HG03342 (cell line): ENCODE measurements at regions not wholly inside any gene's neighbourhood (a gene's known extent, or its start where the extent isn't known, plus 50 kb on each side); places are given as distances from the start of the nearest gene placed in this dataset.
A peak's percentile ranks its signal among the peaks of the same experiment; 100 is the strongest.

Experiments used
- ATAC-seq: cut with Tn5 transposase; IDR thresholded peaks from one replicate; pipeline ENCODE4 v1.9.1; 2021; ENCODE audit warnings: mild to moderate bottlenecking, moderate library complexity; ENCODE audit not compliant: unreplicated experiment

- ATAC-seq: no peak
Measured at GRCh38 chr11:79794484-79795393, 353.9 kb upstream of the TENM4 start.

- no peak for ATAC-seq
Measured at GRCh38 chr11:79794057-79794456, 353.2 kb upstream of the TENM4 start.

DNA sequence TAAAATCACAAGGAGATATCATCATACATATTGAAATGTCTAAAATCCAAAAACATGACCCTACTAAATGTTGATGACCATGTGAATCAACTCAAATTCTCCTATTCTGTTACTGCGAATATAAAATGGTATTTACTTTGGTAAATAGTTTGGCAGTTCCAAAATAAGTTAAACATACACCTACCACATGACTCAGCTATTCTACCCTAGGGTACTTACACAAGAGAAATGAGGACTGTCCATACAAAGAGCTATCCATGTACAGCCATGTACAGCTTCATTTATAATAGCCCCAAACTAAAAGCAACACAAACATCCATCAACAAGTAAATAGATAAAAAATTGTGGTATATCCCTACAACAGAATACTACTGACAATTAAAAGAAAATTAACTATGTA, 346.1 kb upstream of the TENM4 start:
- ATAC-seq: no peak

GRCh38 chr11:79783833-79784232, 343.0 kb upstream of the TENM4 start:
- ATAC-seq: no peak

- ATAC-seq: no peak
Measured at GRCh38 chr11:79768343-79768742, 327.5 kb upstream of the TENM4 start.

DNA sequence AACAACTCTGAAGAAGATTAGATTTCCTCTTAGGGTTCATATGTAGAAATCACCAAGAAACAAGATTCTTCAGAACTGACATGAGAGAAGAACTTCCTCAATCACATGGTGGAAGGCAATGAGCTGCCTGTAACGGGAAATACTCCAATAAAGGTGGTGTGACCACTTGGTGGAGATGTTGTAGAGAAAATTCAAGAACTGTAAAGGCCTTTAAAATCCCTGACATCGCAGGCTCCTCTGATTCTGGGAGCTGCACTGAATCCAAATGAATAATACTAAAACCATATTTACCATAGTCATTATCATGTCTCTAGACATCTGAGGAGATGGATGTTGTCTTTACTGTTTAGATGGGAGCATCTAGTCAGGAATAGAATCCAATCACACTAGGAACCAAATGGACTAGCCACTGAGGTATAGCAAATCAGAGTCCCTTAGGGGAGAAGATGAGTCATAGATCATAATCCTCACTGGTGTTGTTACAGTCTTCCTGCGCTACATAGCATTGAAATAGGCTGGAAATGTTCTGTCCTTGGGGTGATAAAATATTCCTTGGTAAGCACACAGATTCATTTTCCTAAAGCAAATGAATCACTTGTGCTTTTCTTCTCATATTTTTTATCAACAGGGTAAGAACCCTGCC, 321.6 kb upstream of the TENM4 start:
- ATAC-seq: no peak

DNA sequence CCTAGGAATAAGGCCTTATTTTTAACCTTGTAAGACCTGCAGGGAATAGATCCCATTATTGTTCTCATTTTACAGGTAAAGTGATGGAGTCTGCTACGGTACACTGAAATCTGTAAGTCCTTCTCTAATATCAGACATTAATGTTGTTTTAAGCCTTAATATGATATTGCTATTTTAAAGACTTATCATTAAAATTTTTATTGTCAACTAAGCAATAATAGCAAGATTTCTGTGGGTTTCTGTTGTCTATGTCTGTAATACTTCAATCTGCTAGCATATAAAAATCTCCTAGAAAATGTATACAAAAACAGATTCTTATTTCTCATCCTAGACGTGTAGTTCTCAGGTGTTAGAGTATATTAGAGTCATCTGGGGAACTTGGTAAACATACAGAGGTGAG, 317.5 kb upstream of the TENM4 start:
- ATAC-seq: no peak

GRCh38 chr11:79747406-79747805, 306.6 kb upstream of the TENM4 start:
- no peak for ATAC-seq

GRCh38 chr11:79744941-79745340, 304.1 kb upstream of the TENM4 start:
- ATAC-seq: no peak

DNA sequence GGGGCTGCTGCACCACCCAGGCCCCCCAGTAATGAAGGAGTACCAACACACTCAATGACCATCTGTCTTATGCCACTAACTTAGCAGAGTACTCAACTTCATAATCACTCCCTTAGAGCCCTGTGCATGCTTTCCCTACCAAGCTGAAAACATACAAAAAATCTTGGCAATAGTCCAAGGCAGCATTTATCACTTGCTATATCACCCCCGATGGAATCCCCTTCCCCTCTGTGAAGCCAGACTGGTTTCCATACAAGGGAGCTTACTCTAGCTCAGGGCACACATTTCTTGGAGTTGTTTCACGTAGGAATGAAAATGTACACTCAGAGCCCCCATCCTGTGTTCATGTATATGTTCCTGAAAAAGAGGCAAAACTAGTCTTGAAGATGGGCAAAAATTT, 301.3 kb upstream of the TENM4 start:
- no peak for ATAC-seq

GRCh38 chr11:79739591-79739990, 298.8 kb upstream of the TENM4 start:
- ATAC-seq: no peak

DNA sequence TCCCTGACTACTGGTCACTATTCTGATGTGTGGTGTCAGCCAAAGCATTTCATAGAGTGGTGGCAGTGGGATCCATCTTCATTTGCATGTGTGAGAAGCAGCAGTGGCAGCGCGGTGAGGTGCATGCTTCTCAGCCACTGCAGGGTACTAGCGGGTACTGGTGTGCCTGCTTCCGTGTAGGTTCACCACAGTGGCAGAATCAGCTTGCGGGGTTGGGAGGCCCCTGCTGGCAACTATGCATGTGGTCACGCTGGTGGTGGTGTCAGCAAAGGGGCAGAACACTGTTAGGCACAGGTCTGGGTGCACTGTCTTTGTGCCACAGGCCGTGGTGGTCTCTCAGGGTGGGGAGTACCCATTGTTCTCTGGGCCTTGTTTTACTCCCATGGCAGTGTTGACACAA, 286.4 kb upstream of the TENM4 start:
- no peak for ATAC-seq

DNA sequence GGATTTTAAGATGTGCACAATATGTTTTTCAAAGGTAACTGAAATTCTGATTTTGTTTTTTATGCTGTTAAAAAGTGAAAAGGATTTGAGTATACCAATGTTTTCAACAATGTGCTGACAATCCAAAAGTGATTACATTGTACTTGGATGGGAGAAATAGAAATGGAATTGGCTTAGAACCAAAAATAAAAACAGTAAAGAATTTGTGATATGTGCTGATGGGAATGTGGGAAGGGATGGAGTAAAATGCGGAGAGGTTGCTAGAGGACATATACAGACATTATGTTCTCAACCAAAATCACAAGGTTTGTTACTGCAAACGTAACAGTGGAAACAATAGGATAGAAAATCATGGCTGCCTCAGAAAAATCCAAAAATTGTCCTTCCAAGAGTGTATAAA, 279.3 kb upstream of the TENM4 start:
- no peak for ATAC-seq

DNA sequence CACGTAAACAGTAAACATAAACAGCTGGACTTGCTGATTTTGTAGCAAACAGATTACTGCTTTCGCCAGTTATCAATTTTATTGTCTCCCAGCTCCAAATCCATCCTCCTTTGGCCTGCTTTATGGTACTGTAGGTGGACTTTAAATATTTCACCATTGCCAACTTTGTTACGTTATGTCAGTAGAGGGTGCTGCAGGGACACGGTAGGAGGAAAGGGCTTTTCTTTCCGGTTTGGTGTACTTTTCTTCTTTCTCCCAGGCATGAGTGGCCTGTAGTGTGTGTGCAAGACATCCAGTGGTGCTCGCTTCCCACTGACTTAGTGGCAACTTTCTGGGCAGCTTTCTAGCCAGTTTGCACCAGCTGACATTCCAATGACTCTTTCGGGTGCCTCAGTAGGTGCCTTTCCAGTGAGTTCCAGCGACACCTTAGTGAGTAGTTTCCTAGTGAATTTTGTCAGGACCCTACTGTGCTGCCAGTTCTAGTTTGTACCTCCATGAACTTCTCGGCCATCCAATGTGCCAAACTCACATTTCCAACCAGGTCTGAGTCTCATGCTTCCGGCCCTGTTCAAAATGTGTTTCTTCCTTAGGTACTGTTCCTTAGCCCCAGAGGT, 267.6 kb upstream of the TENM4 start:
- peak; percentile 90 for ATAC-seq

DNA sequence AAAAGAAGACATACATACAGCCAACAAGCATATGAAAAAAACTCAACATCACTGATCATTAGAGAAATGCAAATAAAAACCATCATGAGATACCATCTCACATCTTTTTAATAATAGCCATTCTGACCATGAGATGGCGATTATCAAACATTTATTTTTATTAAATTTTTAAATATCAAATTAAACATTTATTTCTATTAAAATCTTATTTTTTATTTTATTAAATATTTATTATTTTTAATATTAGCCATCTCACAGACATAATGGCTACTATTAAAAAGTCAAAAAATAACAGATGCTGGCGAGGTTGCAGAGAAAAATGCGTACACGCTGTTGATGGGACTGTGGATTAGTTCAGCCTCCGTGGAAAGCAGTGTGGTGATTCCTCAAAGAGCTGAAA, 264.8 kb upstream of the TENM4 start:
- no peak for ATAC-seq

DNA sequence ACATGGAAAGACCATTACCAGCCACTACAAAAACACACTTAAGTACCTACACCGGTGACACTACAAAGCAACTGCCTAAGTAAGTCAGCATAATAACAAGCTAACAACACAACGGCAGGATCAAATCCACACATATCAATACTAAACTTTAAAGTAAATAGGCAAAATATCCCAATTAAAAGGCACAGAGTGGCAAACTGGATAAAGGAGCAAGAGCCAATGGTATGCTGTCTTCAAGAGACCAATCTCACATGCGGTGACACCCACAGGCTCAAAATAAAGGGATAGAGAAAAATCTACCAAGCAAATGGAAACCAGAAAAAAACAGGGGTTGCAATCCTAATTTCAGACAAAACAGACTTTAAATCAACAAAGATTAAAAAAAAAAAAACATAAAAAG, 261.5 kb upstream of the TENM4 start:
- no peak for ATAC-seq

- ATAC-seq: no peak
Measured at GRCh38 chr11:79699246-79699645, 258.4 kb upstream of the TENM4 start.

- ATAC-seq: peak; percentile 69
Measured at GRCh38 chr11:79697905-79698304, 257.1 kb upstream of the TENM4 start.

DNA sequence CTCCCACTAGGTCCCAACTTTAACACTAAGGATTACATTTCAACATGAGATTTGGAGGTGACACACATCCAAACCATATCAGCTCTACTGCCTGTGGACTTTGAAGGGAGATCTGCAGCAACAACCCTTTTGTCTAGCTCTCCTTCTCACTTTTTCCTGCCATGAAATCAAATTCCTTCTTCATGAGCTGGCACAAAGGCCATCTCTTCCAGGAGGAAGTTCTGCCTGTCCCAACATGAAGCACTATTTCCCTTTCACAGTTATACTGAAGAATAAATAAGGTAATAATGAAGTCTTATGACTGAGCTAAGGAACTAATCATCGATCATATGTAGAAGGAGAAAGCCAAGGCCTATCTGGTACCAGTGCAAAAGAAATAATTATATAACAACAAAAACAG, 253.5 kb upstream of the TENM4 start:
- ATAC-seq: no peak

GRCh38 chr11:79691445-79691844, 250.6 kb upstream of the TENM4 start:
- ATAC-seq: no peak

DNA sequence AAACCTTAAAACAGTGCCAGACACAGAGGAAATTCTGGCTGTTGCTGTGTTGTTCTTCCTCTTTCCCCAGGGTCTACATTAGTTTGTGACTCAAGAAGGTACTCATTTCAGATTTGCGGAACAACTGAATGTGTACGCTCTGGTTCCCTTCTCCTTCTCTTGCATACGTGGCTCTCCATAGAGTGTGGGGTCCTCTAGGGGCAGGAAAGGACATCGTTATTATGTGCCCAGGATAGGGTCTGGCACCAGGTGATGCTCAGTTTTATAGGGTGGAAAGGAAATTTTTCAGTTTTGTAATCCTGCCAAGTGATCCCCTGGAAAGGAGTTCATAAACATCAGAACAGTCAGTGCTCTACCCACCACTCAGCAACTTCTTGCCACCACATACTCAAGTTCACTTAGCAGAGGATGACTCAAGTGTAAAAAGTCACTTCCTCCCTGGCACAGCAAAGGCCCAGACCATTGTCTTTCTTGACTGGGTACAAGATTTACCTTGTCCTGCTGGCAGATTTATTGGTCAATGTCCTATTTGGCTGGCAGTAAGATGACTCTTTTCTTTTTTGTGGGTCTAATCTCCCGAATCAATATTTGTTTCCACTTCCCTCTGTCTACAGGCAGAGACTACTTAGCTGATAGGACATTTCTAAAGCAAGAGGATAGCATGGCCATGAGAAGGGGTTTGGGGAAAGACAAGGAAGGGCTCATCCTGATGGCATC, 246.0 kb upstream of the TENM4 start:
- no peak for ATAC-seq
